Breast epithelium (tissue), 3 donors: ENCODE measurements at regions not wholly inside any gene's neighbourhood (a gene's known extent, or its start where the extent isn't known, plus 50 kb on each side); places are given as distances from the start of the nearest gene placed in this dataset.

Experiments
- POLR2A ChIP-seq: fragments of 450-650 bp; IDR thresholded peaks from one replicate; pipeline ENCODE4 v1.6.1; 2016; ENCODE audit warnings: antibody characterized with exemption, mild to moderate bottlenecking, moderate library complexity
- POLR2AphosphoS5 ChIP-seq, 3 donors: sonication (generic); formaldehyde crosslinking; IDR thresholded peaks; one replicate each; pipeline ENCODE4 v1.6.1; 2017; ENCODE audit warnings: antibody characterized with exemption in 3 of 3
- TF ChIP-seq, protein P1 (sequence below), 3 donors: fragments of 450-650 bp; IDR thresholded peaks; one replicate each; pipeline ENCODE4 v1.5.1; 2016 to 2017; ENCODE audit warnings: antibody characterized with exemption in 3 of 3, mild to moderate bottlenecking in 3 of 3, moderate library complexity in 3 of 3

DNA sequence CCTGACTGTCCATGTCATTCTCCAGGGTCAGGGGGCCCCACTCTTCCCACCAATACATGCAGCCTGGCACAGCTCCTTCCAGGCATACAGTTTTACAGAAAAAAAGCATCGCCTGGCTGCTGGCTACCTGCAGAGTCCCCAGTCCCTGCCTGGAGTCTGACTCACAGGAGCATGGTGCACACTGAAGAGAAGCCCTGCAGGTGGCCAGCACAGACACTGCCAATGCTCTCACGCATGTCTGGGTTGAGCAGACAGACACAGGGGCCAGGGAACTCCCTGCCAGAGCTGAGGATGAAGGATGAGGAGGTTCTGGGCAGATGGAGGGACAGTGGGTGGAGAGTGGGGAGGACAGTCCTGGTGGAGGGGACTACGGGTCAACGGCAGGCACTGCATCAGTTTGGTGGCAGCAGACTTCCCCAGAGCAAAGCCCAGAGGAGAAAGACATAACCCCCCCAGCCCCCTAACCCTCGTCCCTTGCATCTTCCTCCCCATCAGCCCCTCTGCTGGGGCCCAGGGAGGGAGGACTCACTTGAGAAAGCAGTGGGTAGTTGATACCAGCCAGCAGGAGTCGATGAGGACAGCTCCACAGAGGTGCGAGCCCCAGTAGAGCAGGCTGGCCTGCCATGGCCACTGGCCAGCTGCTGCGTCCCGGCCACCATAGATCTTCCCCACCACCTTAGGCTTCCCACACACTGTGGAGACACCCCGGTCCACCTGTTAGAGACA, 72.9 kb upstream of the SPTLC1 start:
- TF ChIP-seq, protein P1, sequence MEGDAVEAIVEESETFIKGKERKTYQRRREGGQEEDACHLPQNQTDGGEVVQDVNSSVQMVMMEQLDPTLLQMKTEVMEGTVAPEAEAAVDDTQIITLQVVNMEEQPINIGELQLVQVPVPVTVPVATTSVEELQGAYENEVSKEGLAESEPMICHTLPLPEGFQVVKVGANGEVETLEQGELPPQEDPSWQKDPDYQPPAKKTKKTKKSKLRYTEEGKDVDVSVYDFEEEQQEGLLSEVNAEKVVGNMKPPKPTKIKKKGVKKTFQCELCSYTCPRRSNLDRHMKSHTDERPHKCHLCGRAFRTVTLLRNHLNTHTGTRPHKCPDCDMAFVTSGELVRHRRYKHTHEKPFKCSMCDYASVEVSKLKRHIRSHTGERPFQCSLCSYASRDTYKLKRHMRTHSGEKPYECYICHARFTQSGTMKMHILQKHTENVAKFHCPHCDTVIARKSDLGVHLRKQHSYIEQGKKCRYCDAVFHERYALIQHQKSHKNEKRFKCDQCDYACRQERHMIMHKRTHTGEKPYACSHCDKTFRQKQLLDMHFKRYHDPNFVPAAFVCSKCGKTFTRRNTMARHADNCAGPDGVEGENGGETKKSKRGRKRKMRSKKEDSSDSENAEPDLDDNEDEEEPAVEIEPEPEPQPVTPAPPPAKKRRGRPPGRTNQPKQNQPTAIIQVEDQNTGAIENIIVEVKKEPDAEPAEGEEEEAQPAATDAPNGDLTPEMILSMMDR (IDR thresholded peaks at IDR 0.05): no peak
- TF ChIP-seq POLR2A (no peak), POLR2AphosphoS5 (IDR thresholded peaks at IDR 0.05) (no peak)
